AG04450 (cell line): ENCODE measurements at regions not wholly inside any gene's neighbourhood (a gene's known extent, or its start where the extent isn't known, plus 50 kb on each side); places are given as distances from the start of the nearest gene placed in this dataset.

ENCODE experiments used
- CTCF ChIA-PET: fragments of 300-600, 350-600 bp; formaldehyde crosslinking; extraction: SDS; loops from one replicate; lab custom pipeline; 2022; ENCODE audit warnings: antibody characterized with exemption, inconsistent platforms; lab: Charles Lee
- POLR2A ChIA-PET: fragments of 350-600 bp; formaldehyde crosslinking; extraction: SDS; loops from one replicate; lab custom pipeline; 2021; ENCODE audit warnings: antibody characterized with exemption, inconsistent platforms; lab: Yijun Ruan, JAX
- DNase-seq: peaks from one replicate; pipeline ENCODE4 v3.0.0-alpha.2; 2011; ENCODE audit warnings: low read depth, low spot score
- H3K27ac ChIP-seq: one replicate; pipeline ENCODE4 v1.5.1; 2012; ENCODE audit warnings: low read depth, low read length, control low read depth
- H3K27me3 ChIP-seq: one replicate; pipeline ENCODE4 v1.6.0; 2012; ENCODE audit warnings: low read length; ENCODE audit not compliant: control insufficient read depth, insufficient read depth
- H3K4me3 ChIP-seq: 2 replicates; pipeline ENCODE4 v1.5.1; 2011; ENCODE audit warnings: mild to moderate bottlenecking, low read depth, low read length, control low read depth
- H3K9me3 ChIP-seq: 2 replicates; pipeline ENCODE4 v1.5.1; 2012; ENCODE audit warnings: low read length; ENCODE audit not compliant: control insufficient read depth, insufficient read depth
- CTCF ChIP-seq: IDR thresholded peaks from 2 replicates; pipeline ENCODE4 v1.5.1; 2011; ENCODE audit warnings: low read depth, low read length, control low read depth, inconsistent platforms

- Histone ChIP-seq H3K9me3 (peaks cover 5% of the 10 kb centered on the region), H3K4me3 (no peak overlapping the region), H3K27ac (no peak overlapping the region), H3K27me3 (no peaks in the 10 kb centered on the region)
- TF ChIP-seq CTCF = no peak
- ChIA-PET POLR2A (no interaction called here), CTCF (no interaction called here)
- DNase-seq = no peak
Observed at GRCh38 chr4:11216520-11216919, 212.2 kb downstream of the HS3ST1 start.

GRCh38 chr4:11214281-11214680 lies 214.4 kb downstream of the HS3ST1 start:
- DNase-seq = no peak
- CTCF ChIA-PET = no interaction called here
- POLR2A ChIA-PET = no interaction called here

GRCh38 chr4:11209826-11210225 lies 218.9 kb downstream of the HS3ST1 start:
- no peak overlapping the region for H3K4me3 ChIP-seq
- no peaks in the 10 kb centered on the region; the same call in 1 of the 2 replicates for H3K9me3 ChIP-seq
- TF ChIP-seq CTCF = no peak
- no peaks in the 10 kb centered on the region for H3K27me3 ChIP-seq
- ChIA-PET POLR2A (no interaction called here), CTCF (no interaction called here)
- no peak for DNase-seq
- H3K27ac ChIP-seq = no peak overlapping the region

More at GRCh38 chr4:11214281-11214680, 214.4 kb downstream of the HS3ST1 start:
- no peak overlapping the region for H3K4me3 ChIP-seq
- H3K9me3 ChIP-seq = peaks cover 5% of the 10 kb centered on the region
- no peak for TF ChIP-seq CTCF
- H3K27me3 ChIP-seq = no peaks in the 10 kb centered on the region
- no peak overlapping the region for H3K27ac ChIP-seq

- no peak for TF ChIP-seq CTCF
- no peaks in the 10 kb centered on the region for H3K27me3 ChIP-seq
- H3K27ac ChIP-seq = no peak overlapping the region
- ChIA-PET POLR2A (no interaction called here), CTCF (no interaction called here)
- DNase-seq = no peak
- H3K4me3 ChIP-seq = no peak overlapping the region
- no peaks in the 10 kb centered on the region for H3K9me3 ChIP-seq
Observed at GRCh38 chr4:11201256-11201655, 227.4 kb downstream of the HS3ST1 start.

GRCh38 chr4:11198516-11199305 lies 230.0 kb downstream of the HS3ST1 start:
- ChIA-PET CTCF (no interaction called here), POLR2A (no interaction called here)
- Histone ChIP-seq H3K4me3 (no peak overlapping the region), H3K27ac (no peak overlapping the region), H3K27me3 (no peaks in the 10 kb centered on the region), H3K9me3 (no peaks in the 10 kb centered on the region)
- no peak for TF ChIP-seq CTCF
- DNase-seq = no peak
